ENCODE measurements at regions not wholly inside any gene's neighbourhood (a gene's known extent, or its start where the extent isn't known, plus 50 kb on each side); places are given as distances from the start of the nearest gene placed in this dataset.

GRCh38 chr1:17943506-17943905 lies 164.1 kb upstream of the IGSF21 start (continued):
- no peak for TF ChIP-seq REST (IDR thresholded peaks at IDR 0.05; ENCODE audit: low read depth, low read length)

DNA sequence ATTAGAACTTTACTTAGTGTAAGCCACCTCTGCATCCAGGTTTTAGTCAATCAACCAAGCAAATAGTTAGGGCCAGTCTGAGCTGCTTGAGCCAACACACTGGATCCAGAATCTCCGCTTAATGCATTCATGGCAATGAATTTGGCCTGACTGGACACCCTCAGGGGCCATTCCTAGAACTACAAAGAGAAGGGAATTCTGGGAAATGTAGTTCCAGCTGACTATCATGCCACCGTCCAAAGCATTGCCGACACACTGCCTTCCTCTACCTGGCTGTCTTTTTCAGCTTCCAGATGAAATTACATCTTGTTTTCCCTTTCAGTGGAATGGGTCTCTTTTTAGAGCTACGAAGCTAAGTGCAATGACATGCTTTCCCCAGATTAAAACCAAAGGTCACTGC lies 163.0 kb upstream of the IGSF21 start:
- Histone ChIP-seq H3K27me3 (ENCODE audit: insufficient read depth) (no peaks in the 10 kb centered on the region), H3K4me2 (no peak overlapping the region), H3F3A (replicated peaks; ENCODE audit: insufficient read depth) (no peaks in the 10 kb centered on the region), H3K9ac (no peak overlapping the region), H4K20me1 (ENCODE audit: insufficient read depth) (no peaks in the 10 kb centered on the region), H3K9me3 (no peaks in the 10 kb centered on the region), H2AFZ (ENCODE audit: low read depth) (no peak overlapping the region), H3K79me2 (ENCODE audit: insufficient read depth) (no peaks in the 10 kb centered on the region), H3K4me3 (ENCODE audit: low read depth in 2 of 2, low read length in 1 of 2) (no peak overlapping the region), H3K27ac (ENCODE audit: low read depth in 2 of 2, low read length in 1 of 2) (no peak overlapping the region), H3K9me2 (no peaks in the 10 kb centered on the region), H3K36me3 (replicated peaks in 1 of 2; ENCODE audit: control insufficient read depth in 1 of 2, insufficient read depth in 2 of 2, low read length in 1 of 2) (no peaks in the 10 kb centered on the region), H3K4me1 (ENCODE audit: control insufficient read depth in 1 of 2, insufficient read depth in 2 of 2, low read depth in 1 of 2, low read length in 1 of 2) (no peaks in the 10 kb centered on the region)
- CTCF ChIA-PET: interaction anchor here (0.7 to 2.1 kb wide), 5 partner anchors 9 to 290 kb away, joined by 3 to 7 read pairs (median 3); no protein-coding TSS in a partner anchor
- 38% methylated on average over 4 of the region's 4 CpGs for WGBS (ENCODE audit: low lambda C conversion rate)
- no peak for DNase-seq
- POLR2A ChIA-PET: interaction anchor here (1.3 kb wide), 1 partner anchor 14 kb away, joined by 4 read pairs; no protein-coding TSS in a partner anchor
- TF ChIP-seq ELF1 (IDR thresholded peaks at IDR 0.05): no peak
- no peak for TF ChIP-seq RFX5 (IDR thresholded peaks at IDR 0.05; ENCODE audit: low read length)
- TF ChIP-seq TAF1 (IDR thresholded peaks at IDR 0.05; ENCODE audit: borderline replicate concordance, low read depth, low read length): no peak
- TF ChIP-seq FOXM1 (IDR thresholded peaks at IDR 0.05; ENCODE audit: low read depth): no peak
- no peak for TF ChIP-seq SMC3 (IDR thresholded peaks at IDR 0.05; ENCODE audit: low read depth, low read length)
- TF ChIP-seq, protein P1, sequence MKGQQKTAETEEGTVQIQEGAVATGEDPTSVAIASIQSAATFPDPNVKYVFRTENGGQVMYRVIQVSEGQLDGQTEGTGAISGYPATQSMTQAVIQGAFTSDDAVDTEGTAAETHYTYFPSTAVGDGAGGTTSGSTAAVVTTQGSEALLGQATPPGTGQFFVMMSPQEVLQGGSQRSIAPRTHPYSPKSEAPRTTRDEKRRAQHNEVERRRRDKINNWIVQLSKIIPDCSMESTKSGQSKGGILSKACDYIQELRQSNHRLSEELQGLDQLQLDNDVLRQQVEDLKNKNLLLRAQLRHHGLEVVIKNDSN (IDR thresholded peaks at IDR 0.05; ENCODE audit: borderline replicate concordance, low read depth): no peak
- TF ChIP-seq FOXJ3 (CRISPR knock-in tag; IDR thresholded peaks at IDR 0.05): no peak
- TF ChIP-seq TEAD4 (IDR thresholded peaks at IDR 0.05; ENCODE audit: borderline replicate concordance, insufficient read depth): no peak
- TF ChIP-seq RAD21 (IDR thresholded peaks at IDR 0.05; ENCODE audit: low read length): no peak
- TF ChIP-seq MAX (IDR thresholded peaks at IDR 0.05; ENCODE audit: low read depth): no peak
- TF ChIP-seq RXRA (IDR thresholded peaks at IDR 0.05; ENCODE audit: borderline replicate concordance, low read depth): no peak
- TF ChIP-seq MEF2A (IDR thresholded peaks at IDR 0.05; ENCODE audit: borderline replicate concordance, low read depth): no peak
- TF ChIP-seq NRF1 (IDR thresholded peaks at IDR 0.05; ENCODE audit: low read depth, low read length): no peak
- TF ChIP-seq JUND (IDR thresholded peaks at IDR 0.05): no peak
- TF ChIP-seq POLR2AphosphoS5 (IDR thresholded peaks at IDR 0.05; ENCODE audit: low read depth, low read length): no peak
- TF ChIP-seq, protein P2, sequence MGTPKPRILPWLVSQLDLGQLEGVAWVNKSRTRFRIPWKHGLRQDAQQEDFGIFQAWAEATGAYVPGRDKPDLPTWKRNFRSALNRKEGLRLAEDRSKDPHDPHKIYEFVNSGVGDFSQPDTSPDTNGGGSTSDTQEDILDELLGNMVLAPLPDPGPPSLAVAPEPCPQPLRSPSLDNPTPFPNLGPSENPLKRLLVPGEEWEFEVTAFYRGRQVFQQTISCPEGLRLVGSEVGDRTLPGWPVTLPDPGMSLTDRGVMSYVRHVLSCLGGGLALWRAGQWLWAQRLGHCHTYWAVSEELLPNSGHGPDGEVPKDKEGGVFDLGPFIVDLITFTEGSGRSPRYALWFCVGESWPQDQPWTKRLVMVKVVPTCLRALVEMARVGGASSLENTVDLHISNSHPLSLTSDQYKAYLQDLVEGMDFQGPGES (IDR thresholded peaks at IDR 0.05; ENCODE audit: low read depth, low read length): no peak
- TF ChIP-seq EZH2phosphoT487 (IDR thresholded peaks at IDR 0.05; ENCODE audit: borderline replicate concordance, low read depth): no peak
- TF ChIP-seq ZBTB33 (IDR thresholded peaks at IDR 0.05; ENCODE audit: borderline replicate concordance, low read depth): no peak
- no peak for TF ChIP-seq YY1 (IDR thresholded peaks at IDR 0.05; ENCODE audit: low read depth)
